GM21576 (cell line): ENCODE measurements at regions not wholly inside any gene's neighbourhood (a gene's known extent, or its start where the extent isn't known, plus 50 kb on each side); places are given as distances from the start of the nearest gene placed in this dataset.
"Not testable (repeated sequence)": the region's sequence is repeated elsewhere in the genome, so short reads cannot be mapped to it uniquely, and the experiment has no call there.

Experiments used
- ATAC-seq: cut with Tn5 transposase; IDR thresholded peaks from one replicate; pipeline ENCODE4 v1.9.1; 2021; ENCODE audit warnings: mild to moderate bottlenecking, moderate library complexity; ENCODE audit not compliant: unreplicated experiment

DNA sequence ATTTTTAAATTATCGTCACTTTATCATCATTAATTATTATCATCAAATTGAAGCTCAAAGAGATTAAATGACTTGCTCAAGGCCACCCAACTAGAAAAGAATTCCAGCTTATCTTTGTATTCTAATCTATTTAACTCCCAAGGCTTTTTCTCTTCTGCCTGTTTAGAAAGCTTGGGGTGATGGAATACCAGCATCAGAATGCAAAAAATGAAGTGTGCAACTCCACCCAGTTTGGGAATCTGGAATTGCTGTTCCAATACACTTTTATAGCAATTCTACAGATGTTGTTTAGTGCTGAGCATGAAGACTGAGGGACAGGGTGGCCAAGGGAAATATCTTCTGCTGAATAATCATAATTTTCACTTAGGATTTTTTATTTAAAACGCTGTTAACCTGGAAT lies 97.2 kb upstream of the FIBIN start:
- ATAC-seq: no peak

DNA sequence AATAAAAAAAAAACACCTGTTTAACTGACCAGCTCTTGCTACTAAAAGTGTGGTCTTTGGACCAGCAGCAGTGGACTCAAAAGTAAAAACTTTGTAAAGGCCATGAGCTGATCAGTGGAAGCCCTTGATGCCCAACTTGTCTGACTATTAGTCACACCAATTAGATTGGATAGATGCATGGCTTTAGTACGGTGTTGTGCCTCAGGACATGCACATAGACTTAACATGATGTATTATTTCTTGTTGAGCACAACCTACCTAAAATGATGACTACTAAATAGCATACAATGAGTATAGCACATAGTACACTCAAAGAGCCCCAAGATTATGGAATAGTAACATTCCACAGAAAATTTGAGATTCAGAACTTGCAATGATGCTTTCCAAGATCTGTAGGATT lies 95.1 kb upstream of the FIBIN start:
- no peak for ATAC-seq

DNA sequence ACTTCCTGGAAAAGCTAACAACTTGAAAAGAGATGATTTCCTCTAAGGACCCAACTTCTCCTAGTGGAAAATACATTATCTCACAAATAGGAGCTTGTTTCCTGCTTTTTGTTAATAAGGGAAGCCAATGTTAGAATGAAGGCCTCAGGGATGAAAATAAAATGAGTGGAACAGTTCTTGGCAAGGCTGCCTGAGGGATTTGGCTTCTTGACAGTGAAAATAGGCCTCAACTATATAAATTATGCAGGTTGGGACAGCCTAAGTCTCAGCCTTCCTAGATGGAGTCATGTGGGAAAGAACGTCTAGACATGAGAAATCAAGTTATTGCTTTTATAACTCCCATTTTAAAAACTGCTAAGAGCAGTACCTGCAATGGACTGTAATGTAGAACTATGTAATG lies 92.8 kb upstream of the FIBIN start:
- no peak for ATAC-seq

DNA sequence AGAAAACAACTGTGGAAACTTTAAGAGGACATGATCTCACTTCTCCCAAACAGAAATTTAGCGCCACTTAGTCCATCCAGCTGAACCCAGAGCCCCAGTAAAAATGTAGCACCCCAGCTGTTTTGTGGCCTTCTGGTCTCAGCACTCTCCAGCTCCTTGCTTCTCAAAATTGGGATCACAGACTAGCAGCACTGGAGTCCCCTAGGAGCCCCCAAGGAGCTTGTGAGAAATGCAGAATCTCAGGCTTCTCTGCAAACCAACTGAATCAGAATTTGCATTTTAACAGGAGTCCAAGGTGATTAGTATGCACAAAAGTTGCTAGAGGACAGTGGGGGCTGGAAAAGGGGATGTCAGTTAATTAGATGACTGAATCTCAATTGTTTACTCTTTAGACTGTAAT lies 89.8 kb upstream of the FIBIN start:
- ATAC-seq: no peak

DNA sequence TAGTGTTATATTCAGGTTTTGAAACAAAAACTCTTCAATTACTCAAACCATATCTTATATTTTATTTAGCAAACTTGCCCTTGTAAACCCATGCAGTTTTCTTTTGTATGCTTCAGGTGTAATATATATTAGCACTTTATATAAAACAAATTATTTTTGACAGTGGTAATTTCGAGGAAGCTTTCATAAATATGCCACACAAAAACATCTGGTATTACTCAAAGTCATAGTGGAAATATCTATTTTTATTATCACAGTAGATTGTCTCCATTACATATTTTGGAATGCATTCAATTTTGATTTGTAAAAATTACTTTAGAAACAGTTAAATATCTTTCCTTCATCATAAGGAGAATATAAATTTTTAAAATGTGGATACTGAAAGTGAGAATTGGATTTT lies 89.1 kb upstream of the FIBIN start:
- no peak for ATAC-seq

DNA sequence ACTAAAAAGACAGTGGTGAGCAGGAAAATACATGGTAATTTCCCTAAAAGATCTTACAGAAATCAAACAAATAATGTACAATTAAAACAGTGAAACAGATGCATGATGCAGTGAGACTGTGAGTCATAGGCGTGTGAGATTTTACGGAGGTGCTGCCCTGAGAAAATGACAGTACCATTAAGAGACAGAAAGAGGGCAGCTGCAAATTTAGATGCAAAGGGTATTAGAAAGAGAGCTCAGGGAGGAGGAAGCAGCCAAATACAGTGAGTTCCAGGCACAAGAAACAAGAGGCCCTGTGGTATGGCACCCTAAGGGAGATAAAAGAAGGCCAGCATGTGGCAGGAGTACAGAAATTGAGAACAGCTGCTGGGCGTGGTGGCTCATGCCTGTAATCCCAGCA lies 88.5 kb upstream of the FIBIN start:
- no peak for ATAC-seq

DNA sequence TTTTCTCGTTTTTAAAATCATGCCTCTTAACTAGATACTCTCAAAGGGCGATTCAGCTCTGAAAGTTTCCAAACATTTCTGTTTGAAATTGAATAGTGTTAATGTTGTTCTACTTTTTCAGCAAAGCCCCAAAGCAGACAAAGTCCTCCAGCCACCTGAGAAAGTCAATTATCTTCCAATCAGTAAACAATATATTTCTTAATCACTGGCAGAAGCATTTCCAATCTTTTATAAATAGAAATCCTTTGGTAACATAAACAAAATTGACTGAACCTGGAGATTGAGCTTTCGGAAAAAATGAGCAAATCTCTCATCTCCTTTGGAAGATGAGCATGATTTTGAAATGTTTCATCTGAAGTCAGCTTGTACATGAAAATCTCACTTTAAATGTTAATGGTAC lies 84.4 kb upstream of the FIBIN start:
- no peak for ATAC-seq

DNA sequence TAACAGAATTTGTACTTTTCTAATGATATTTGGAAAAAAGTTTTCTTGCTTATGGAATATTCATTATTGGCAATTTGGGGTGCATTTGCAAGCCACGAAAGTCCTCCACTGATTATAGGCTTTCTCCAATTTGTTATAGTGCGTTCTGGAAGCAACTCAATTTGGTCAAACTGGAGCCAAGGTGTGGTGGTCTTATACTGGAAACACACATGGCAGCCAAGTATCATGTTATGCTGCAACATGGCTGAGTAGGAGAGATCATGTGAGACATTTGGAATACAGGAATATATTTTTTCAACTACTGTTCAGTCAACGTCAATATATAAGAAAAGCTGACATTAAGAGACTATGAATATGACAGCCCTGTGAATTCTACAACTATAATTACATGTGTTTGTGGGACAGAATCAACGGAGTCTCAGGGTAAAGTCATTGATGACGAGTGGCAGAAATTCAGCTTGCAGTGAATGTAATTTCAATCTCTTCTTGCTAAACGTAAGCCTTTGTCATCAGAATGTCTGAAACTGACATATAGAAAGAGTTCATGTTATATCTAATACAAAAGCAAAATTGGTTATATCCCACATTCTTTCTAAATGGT lies 83.8 kb upstream of the FIBIN start:
- no peak for ATAC-seq

DNA sequence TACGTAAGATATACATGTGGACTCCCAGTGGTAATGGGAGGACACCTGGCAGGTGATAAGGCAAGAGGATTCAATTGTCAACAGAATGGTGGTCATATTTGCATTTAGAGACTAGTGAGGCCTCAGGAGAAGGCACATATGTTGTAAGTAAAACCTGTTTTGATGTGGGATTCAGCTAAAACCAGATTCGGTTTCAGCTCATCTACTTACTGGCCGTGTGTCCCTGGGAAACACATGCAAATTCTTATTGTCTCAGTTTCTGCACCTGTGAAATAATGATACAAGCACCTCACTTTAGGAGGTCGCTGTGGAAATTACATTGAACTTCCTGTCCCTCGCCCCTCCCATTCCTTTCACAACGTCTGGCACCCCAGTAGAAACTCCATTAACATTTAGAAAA lies 78.9 kb upstream of the FIBIN start:
- peak; percentile 78 for ATAC-seq

DNA sequence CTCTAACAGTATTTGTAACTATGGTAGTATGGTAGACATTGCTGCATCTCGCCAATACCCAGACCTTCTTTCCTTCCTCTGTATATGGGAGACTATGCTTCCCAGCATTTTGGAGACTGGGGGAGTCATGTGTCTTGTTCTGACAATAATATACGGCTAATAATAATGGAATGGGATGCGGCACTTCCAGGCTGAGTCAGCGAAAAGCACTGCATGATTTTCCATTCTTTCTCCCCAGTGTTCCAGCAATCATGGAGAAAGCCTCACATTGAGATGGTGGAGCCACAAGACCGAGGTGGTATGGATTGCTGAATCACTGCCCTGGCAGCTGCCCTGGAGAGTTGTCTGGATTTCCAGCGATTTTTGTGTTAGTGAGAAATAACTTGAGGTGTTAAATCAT lies 77.1 kb upstream of the FIBIN start:
- ATAC-seq: no peak

DNA sequence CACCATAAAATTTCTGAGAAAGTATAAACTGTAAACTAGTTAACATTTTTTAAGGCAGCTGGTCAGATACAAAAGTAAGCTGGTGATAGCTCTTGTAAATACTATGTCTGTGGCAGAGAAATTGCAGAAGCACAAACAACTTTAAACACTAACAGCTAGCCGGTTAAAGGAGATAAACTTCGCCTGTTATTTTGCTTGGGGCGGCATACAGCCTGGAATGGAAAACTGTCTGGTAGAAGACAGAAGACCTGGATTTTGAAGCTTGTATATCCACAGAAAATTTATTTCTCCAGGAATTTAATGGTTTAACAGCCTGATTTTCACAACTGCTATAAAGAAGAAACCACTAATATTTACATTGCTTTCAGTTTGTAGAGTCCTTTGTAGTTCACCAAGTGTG lies 65.3 kb upstream of the FIBIN start:
- ATAC-seq: no peak

DNA sequence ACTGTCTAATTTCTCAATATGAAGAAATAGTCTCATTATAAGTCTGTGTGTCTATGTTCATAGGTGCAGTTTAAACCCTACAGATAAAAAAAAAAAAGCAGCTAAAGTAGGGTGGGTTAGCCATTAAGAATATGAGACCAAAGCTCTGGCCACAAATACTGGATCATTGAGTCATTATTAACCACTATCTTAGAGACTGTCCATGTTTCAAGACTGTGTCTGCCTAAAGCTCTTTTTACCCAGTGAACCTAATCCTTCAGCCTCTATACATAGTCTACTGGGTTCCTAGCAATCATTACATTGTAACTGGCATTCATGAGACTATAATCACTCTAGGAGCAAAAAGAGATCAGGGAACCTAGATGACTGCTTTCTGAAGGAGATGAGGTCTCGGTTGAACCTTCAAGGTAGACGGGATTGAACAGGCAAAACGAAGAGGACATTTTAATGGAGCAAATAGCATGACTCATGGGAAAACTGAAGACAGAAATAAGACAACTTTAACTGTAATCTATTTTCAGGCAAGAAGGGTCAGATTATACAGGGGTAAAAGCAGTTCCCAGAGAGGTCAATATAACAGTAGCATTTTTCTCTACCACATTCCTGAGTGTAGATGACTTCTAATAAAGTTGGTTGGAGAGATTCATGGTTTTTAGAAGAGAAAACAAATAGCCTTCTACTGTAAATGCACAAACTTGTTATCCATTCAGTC lies 64.0 kb upstream of the FIBIN start:
- ATAC-seq: no peak

DNA sequence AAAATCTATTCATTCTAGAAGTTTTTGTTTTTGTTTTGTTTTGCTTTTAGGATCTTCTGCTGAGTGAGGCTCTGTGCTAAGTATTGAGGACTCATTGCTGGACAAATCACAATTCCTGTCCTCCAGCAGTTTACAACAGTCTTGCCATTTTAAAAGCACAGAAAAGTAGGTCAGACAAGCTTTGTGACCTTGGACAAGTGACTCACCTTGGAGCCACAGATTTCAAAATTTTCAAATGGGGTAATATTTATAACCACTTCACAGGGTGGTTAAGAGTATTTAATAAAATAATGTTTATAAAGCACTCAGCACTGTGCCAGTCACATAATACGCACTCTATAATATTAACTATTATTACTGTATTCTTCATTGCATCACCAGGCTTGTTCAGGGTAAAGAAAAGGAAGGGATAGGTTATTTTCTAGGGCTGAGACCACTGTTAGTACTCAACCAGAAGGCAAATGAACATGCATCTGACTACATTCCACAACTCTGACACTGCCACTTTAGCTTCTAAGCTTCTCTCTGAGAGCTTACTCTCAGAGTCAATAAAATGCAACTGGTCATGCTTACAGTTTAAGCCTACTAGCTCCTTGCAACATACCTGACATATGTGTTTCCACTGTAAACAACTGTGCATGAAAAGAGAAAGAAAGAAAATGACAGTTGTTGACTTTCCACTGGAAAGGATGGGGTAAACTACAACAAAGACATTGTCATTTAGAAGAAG lies 63.2 kb upstream of the FIBIN start:
- no peak for ATAC-seq

DNA sequence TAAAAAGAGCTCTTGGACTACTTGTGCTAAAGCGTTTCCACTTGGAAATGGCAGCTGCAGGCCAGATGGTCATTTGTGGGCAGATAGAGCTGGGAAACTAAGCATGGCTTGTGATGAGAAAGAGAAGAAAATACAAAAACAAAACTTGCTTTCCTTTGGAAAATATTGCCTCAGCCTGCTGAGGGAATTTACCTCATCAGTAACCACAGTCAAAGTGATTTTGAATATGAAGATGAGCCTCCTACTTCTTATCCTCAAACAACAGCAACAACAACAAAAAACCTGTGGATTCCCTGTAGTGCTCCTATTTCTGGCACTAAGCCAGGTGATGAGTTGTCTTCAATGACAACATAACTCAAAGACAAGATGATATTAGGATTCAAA lies 62.7 kb upstream of the FIBIN start:
- no peak for ATAC-seq

DNA sequence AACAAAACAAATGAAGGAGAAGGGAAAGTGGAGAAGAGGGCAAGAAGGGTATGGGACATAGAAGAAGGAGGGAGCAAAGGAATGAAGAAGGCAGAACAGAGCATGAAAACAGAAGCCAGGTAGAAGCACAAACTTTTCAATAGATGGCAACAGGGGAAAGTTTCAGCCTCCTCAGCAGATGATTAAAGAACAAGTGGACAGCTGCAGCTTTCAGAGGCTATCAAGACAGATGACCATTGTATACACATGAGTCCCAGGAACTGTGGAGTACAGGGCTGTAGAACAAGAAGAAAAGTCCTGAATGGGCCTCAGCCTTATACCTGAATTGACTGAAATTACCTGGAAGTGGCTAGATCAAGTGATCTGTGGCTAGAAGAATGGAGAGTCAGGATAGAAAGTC lies 62.0 kb upstream of the FIBIN start:
- ATAC-seq: no peak

DNA sequence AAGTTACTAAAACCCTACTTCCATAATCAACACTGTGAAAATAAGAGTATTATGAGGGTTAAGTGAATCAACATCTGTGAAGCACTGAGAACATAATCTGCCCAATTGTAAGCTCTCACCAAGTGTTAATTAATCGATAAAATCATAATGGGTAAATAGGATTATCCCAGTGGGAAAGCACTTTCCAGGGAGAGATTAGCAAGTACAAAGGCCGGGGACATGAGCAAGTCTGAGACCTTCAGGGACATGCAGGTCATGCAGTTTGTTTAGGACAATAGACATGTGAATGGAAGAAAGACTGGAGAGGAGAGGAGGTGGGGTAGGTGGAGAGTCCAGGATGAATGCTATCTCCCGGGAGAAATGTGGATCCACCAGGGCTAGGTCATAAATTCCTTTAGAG lies 57.8 kb upstream of the FIBIN start:
- ATAC-seq: no peak

DNA sequence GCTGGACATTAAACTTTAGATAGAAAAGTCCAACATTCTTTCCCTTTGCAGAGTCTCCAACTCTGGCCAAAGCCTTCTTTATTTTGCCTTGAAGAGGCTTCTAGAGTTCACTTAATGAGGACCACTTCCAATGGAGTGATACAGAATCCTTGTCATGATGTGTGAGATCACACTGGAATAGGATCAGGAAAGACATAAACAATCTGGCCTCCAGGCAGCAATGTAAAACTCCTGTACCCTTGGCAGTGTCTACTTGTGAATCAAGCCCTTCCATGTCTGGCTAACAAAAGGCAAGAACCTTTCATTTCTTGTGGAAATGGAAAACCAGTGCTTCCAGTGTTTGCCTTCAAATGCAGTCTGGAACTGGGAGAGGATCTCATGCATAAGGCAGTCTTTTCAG lies 56.5 kb upstream of the FIBIN start:
- no peak for ATAC-seq

DNA sequence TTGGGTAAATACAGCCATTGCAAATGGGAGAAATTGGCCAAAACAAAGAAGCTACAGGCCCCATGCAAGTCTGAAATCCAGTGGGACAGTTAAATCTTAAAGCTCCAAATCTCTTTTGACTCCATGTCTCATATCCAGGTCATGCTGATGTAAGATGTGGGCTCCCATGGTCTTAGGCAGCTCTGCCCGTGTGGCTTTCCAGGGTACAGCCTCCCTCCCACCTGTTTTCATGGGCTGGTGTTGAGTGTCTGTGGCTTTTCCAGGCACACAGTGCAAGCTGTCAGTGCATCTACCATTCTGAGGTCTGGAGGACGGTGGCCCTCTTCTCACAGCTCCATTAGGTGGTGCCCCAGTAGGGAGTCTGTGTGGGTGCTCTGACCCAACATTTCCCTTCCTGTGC lies 53.4 kb upstream of the FIBIN start:
- not testable (repeated sequence) for ATAC-seq

DNA sequence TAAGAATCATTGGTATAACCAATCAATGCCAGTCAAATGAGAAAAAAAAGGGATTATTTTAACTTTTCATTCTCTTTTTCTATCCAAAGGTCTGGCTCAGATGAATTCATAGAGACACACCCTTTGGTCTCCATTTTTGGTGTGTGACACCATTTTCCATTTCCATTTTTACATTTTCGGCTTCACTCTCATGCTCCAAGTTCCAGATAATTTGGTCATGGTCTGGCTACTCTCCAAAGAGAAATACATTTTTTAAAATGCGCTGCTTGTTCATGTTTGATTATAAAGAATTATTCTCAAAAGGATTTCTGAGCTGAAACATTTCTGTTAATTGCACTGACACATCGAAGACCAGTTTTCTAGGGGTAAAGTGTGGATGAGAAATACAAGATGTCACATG lies 51.6 kb upstream of the FIBIN start:
- no peak for ATAC-seq

DNA sequence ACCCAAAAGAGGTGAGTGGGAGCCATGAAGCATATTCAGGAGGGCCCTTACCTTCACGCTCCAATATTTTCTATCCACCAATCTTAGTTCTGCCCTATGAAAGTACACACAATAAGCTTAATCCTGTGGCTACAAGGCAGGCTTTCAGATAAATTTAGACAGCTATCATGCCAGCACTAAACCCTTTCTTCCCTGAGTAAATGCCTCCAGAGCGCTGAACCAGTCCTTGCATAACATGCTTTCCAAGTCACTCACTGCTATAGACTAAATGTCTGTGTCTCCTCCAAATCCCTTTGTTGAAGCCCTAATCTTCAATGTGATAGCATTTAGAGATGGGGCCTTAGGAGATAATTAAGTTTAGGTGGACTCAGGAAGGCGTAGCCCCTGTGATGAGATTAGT lies 50.3 kb upstream of the FIBIN start:
- no peak for ATAC-seq
